Hematopoietic multipotent progenitor cell (in vitro differentiated cells): ENCODE measurements at regions not wholly inside any gene's neighbourhood (a gene's known extent, or its start where the extent isn't known, plus 50 kb on each side); places are given as distances from the start of the nearest gene placed in this dataset.

Experiments
- DNase-seq, 3 donors: peaks; one replicate each; pipeline ENCODE4 v3.0.0-alpha.2; 2011 to 2015; ENCODE audit warnings: low read depth in 2 of 3, low spot score in 2 of 3

DNA sequence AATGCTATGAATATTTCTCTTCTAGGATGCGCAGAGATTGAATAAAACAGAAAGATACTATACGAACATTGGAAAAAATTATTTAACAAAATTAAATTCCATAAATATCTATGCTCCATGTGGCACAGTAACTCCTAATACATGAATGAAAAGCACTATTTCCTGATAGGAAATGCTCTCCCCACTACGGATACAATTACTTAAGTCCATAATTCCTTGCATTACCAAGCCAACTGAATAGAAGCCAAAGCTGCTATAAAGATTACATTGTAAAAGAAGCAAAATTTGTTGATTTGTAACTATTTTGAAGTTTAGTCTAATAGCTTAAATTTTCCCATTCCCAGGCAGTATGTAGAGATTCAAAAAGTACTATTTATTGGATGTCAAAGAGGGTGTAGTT is 61.8 kb upstream of the SNX2 start:
- no peak for DNase-seq

DNA sequence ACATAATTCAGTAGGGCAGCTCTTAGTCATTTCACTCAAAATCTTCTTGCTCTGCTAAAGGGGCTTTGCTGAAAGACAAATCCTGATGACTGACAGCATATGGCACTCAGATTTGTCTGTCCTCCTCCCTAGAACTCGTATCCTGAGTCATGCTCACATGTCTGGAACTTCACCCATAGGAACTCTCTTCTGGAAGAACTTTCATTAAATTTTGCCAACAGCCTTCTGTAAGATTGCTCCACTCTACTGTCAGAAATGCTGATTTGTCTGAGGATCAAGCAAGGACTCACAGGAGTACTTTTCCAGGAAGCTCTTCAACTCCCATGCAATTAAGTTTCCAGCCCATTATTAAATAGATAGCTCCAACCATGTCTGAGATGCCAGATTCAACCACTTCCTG is 59.8 kb upstream of the SNX2 start:
- no peak for DNase-seq

DNA sequence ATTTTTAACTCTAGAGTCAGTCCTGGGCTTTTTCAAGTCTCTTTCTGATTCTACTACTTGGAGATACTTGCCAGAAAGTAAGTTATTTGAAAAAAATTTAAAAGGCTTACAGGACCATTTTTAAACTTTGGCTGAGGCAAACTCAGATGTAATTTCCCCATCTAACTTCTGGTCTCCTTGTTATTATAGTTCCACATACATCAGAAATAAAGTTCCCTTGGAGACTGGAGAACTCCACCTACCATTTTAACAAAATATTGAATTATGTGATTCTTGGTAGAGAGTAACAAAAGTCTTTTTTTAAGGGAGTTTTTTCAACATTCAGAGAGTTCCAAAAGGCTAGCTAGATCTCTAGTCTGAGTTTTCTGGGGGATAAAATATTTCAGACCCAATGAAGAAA is 56.3 kb upstream of the SNX2 start:
- no peak for DNase-seq

GRCh38 chr5:122719991-122720746 is 54.7 kb upstream of the SNX2 start:
- DNase-seq, result no peak

DNA sequence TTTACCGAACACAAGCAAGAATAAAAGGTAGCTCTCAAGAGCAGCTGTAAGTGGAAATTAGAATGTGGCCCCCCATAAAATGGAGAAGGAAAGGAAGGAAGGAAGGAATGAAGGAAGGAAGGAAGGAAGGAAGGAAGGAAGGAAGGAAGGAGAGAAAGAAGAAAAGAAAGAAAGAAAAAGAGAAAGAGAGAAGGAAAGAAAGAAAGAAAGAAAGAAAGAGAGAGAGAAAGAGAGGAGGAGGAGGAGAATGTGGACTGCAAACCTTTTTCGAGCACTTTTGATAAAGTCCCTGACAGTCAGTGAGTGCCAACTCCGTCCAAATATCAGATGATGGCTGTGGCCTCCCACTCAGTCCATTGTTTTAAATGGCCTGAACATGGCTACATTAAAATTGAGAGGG is 53.8 kb upstream of the SNX2 start:
- DNase-seq, result no peak

DNA sequence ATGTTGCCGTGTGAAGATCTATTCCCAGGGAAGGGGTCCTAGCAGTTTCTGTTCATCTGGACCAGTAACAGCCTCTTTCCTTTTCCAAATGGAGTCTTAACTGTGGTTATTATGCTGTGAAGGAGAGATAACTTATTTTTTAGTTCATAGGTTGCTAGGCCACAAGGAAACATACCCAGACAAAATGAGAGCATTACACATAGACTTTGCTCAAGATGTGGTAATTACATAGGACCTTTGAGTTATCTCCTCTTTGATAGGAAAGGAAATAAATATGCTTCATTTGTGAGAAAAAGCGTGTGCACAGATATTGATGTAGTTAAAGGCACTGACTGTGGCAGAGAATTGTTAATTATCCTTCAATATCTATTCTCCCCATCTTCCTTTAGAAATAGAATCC is 52.5 kb upstream of the SNX2 start:
- DNase-seq, result no peak

DNA sequence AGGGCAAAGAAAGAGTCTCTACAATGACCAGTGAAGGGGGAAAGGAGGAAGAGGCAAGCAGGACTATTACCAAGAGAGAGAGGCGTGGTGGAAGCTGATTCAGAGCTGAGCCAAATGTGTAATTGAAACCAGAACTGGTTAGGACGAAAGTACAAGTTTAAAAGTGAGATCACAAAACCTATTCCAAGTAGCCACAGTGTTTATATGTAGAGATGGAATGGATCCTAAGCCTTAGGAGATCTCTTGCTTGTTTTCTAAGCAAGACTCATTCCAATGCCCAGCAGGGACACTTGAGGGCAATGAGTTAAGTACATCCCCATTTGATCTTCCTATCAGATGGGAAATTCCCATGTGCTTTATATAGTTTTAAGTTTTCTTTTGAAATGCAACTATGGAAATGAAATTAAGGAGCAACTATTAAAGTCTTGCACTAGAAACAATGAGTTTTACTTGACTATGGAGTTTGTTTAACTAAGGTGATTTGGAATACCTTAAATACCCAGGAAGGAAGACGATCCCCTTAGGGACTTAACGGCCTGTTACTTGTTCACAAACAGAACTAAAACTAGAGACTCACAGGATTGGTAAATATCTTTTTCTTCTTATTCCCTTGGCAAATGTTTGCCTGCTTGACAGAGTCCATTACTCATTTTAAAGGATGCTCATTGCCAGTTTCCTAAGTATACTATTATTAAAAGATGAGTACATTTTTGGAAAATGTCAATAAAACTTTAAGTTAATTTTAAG is 51.1 kb upstream of the SNX2 start:
- DNase-seq, result no peak
